H1 (cell line): ENCODE measurements at regions not wholly inside any gene's neighbourhood (a gene's known extent, or its start where the extent isn't known, plus 50 kb on each side); places are given as distances from the start of the nearest gene placed in this dataset.

Experiments used
- CTCF ChIA-PET: fragments of 300-600 bp; sonication (Branson Sonifier 250); formaldehyde crosslinking; loops from one replicate; lab custom pipeline; 2021; ENCODE audit not compliant: partially characterized antibody; lab: Charles Lee
- POLR2A ChIA-PET: fragments of 300-600 bp; sonication (Branson Sonifier 250); formaldehyde crosslinking; loops from one replicate; lab custom pipeline; 2021; ENCODE audit warnings: inconsistent platforms; ENCODE audit not compliant: partially characterized antibody; lab: Charles Lee
- DNase-seq, 2 experiments: peaks; one replicate each; pipeline versions ENCODE4 v3.0.0 to v3.0.0-alpha.2; 2010 to 2022; ENCODE audit warnings: low spot score in 2 of 2, low read depth in 1 of 2, mixed read lengths in 1 of 2
- FAIRE-seq: peaks from 2 replicates; lab custom pipeline; 2011; peaks lifted over from hg19 to GRCh38; lab: Jason Lieb, UNC
- H2AFZ ChIP-seq: 2 replicates; pipeline ENCODE4 v1.8.1; 2012; ENCODE audit warnings: low read length, inconsistent platforms
- H2AK5ac ChIP-seq: 2 replicates; pipeline ENCODE4 v1.6.1; 2013; ENCODE audit warnings: low read depth, low read length
- H2BK120ac ChIP-seq: replicated peaks from 2 replicates; pipeline ENCODE3; 2013; ENCODE audit warnings: low read depth, low read length, inconsistent platforms
- H2BK12ac ChIP-seq: 2 replicates; pipeline ENCODE4 v1.6.1; 2013; ENCODE audit warnings: low read depth, low read length
- H2BK15ac ChIP-seq: 2 replicates; pipeline ENCODE4 v1.6.1; 2013; ENCODE audit warnings: low read length
- H2BK20ac ChIP-seq: 2 replicates; pipeline ENCODE4 v1.6.1; 2013; ENCODE audit warnings: low read length
- H2BK5ac ChIP-seq: 2 replicates; pipeline ENCODE4 v1.6.1; 2013; ENCODE audit warnings: low read depth, low read length
- H3K14ac ChIP-seq: 2 replicates; pipeline ENCODE4 v1.6.1; 2013; ENCODE audit warnings: inconsistent platforms; ENCODE audit not compliant: insufficient read length
- H3K18ac ChIP-seq: 2 replicates; pipeline ENCODE4 v1.6.1; 2013; ENCODE audit warnings: low read length; ENCODE audit errors: extremely low read depth
- H3K23ac ChIP-seq: 2 replicates; pipeline ENCODE4 v1.6.1; 2013; ENCODE audit warnings: inconsistent platforms; ENCODE audit not compliant: insufficient read length
- H3K23me2 ChIP-seq: 2 replicates; pipeline ENCODE4 v1.6.1; 2013; ENCODE audit warnings: low read depth, low read length
- H3K27ac ChIP-seq: 2 replicates; pipeline ENCODE4 v1.6.1; 2011; ENCODE audit warnings: low read depth, low read length, inconsistent platforms
- H3K27me3 ChIP-seq, 4 experiments: replicated peaks in 1 of 4; 1 replicate in 1 of 4; 2 replicates in 3 of 4; pipeline versions ENCODE4 v1.6.1 to v1.8.1; 2011 to 2013; ENCODE audit warnings: low read length in 3 of 4, mild to moderate bottlenecking in 3 of 4, inconsistent platforms in 2 of 4, mixed read lengths in 2 of 4, moderate library complexity in 1 of 4; ENCODE audit not compliant: control insufficient read depth in 3 of 4, insufficient read depth in 3 of 4; ENCODE audit errors: extremely low read depth in 1 of 4
- H3K36me3 ChIP-seq, 4 experiments: 2 replicates each; pipeline versions ENCODE4 v1.6.1 to v1.8.1; 2011 to 2013; ENCODE audit warnings: mild to moderate bottlenecking in 4 of 4, low read length in 3 of 4, moderate library complexity in 2 of 4, control low read depth in 1 of 4, inconsistent platforms in 1 of 4; ENCODE audit not compliant: insufficient read depth in 4 of 4, control insufficient read depth in 2 of 4
- H3K4ac ChIP-seq: replicated peaks from 2 replicates; pipeline ENCODE3; 2013; ENCODE audit warnings: low read length, low read depth, mixed read lengths, inconsistent platforms; ENCODE audit not compliant: insufficient read length
- H3K4me1 ChIP-seq, 4 experiments: replicated peaks in 1 of 4; 1 replicate in 1 of 4; 2 replicates in 3 of 4; pipeline versions ENCODE4 v1.6.1 to v1.8.1; 2011 to 2013; ENCODE audit warnings: low read length in 3 of 4, inconsistent platforms in 2 of 4, mixed read lengths in 1 of 4; ENCODE audit not compliant: insufficient read depth in 4 of 4, control insufficient read depth in 3 of 4
- H3K4me2 ChIP-seq, 2 experiments: 2 replicates each; pipeline versions ENCODE4 v1.6.1 to v1.8.1; 2011 to 2013; ENCODE audit warnings: low read depth in 2 of 2, low read length in 2 of 2, control low read depth in 1 of 2, inconsistent platforms in 1 of 2, mild to moderate bottlenecking in 1 of 2; ENCODE audit not compliant: insufficient read depth in 1 of 2
- H3K4me3 ChIP-seq, 4 experiments: fragments of 200-600, 300-600 bp in 1 of 4; sonication (generic), shearing (Covaris generic), sonication (Bioruptor Twin) in 1 of 4; 2 replicates each; pipeline versions ENCODE4 v1.5.1 to v1.8.1; 2011 to 2016; ENCODE audit warnings: low read length in 4 of 4, low read depth in 3 of 4, control low read depth in 2 of 4, inconsistent platforms in 2 of 4, mild to moderate bottlenecking in 2 of 4, mixed read lengths in 1 of 4, moderate library complexity in 1 of 4; ENCODE audit not compliant: insufficient read depth in 2 of 4; ENCODE audit errors: extremely low read depth in 1 of 4
- H3K56ac ChIP-seq: replicated peaks from 2 replicates; pipeline ENCODE3; 2013; ENCODE audit warnings: low read depth, mild to moderate bottlenecking, mixed read lengths, low read length, inconsistent platforms; ENCODE audit not compliant: insufficient read length
- H3K79me1 ChIP-seq: 2 replicates; pipeline ENCODE4 v1.6.1; 2013; ENCODE audit warnings: low read depth, low read length, control low read depth
- H3K79me2 ChIP-seq, 2 experiments: 2 replicates each; pipeline versions ENCODE4 v1.6.1 to v1.8.1; 2012 to 2013; ENCODE audit warnings: low read length in 2 of 2, mild to moderate bottlenecking in 2 of 2, inconsistent platforms in 1 of 2; ENCODE audit not compliant: insufficient read depth in 2 of 2, control insufficient read depth in 1 of 2
- H3K9ac ChIP-seq, 4 experiments: replicated peaks in 1 of 4; 1 replicate in 1 of 4; 2 replicates in 3 of 4; pipeline versions ENCODE4 v1.6.1 to v1.8.1; 2011 to 2013; ENCODE audit warnings: low read depth in 3 of 4, low read length in 3 of 4, control low read depth in 2 of 4, mild to moderate bottlenecking in 2 of 4, moderate library complexity in 2 of 4, inconsistent platforms in 1 of 4; ENCODE audit errors: extremely low read depth in 1 of 4
- H3K9me3 ChIP-seq, 2 experiments: 2 replicates each; pipeline versions ENCODE4 v1.6.1 to v1.8.1; 2012 to 2013; ENCODE audit warnings: mild to moderate bottlenecking in 2 of 2, moderate library complexity in 2 of 2, control low read depth in 1 of 2, inconsistent platforms in 1 of 2, low read depth in 1 of 2, low read length in 1 of 2, mixed read lengths in 1 of 2; ENCODE audit not compliant: insufficient read depth in 2 of 2
- H4K20me1 ChIP-seq, 2 experiments: replicated peaks in 1 of 2; 2 replicates each; pipeline versions ENCODE3 to v1.8.1; 2011 to 2013; ENCODE audit warnings: inconsistent platforms in 2 of 2, low read length in 2 of 2, mild to moderate bottlenecking in 1 of 2; ENCODE audit not compliant: insufficient read depth in 2 of 2, control insufficient read depth in 1 of 2
- H4K5ac ChIP-seq: 2 replicates; pipeline ENCODE4 v1.6.1; 2013; ENCODE audit warnings: low read length, low read depth, mixed read lengths, inconsistent platforms; ENCODE audit not compliant: insufficient read length
- H4K8ac ChIP-seq: 2 replicates; pipeline ENCODE4 v1.8.0; 2013; ENCODE audit warnings: mild to moderate bottlenecking, moderate library complexity, low read length, inconsistent platforms; ENCODE audit not compliant: insufficient read depth; ENCODE audit errors: extremely low read depth
- H4K91ac ChIP-seq: replicated peaks from 2 replicates; pipeline ENCODE3; 2013; ENCODE audit warnings: low read length, mixed read lengths, inconsistent platforms; ENCODE audit not compliant: insufficient read length
- YY1 ChIP-seq: IDR thresholded peaks from 2 replicates; pipeline ENCODE4 v1.6.1; 2011; ENCODE audit warnings: low read depth, mild to moderate bottlenecking, low read length
- WGBS, 2 experiments: shearing (Covaris generic) in 1 of 2; methylation state at CpG; one replicate each; pipeline versions ENCODE4 v1.1.6 to v1.1.7; 2013 to 2015; ENCODE audit warnings: low lambda C conversion rate in 2 of 2, mixed read lengths in 2 of 2, inconsistent platforms in 1 of 2, low coverage in 1 of 2, missing lambda C conversion rate in 1 of 2; ENCODE audit not compliant: insufficient replicate concordance in 2 of 2, insufficient coverage in 1 of 2, insufficient read length in 1 of 2; ENCODE audit errors: extremely low coverage in 1 of 2, missing lambda C conversion rate in 1 of 2; 5-methylcytosine and 5-hydroxymethylcytosine counted together

DNA sequence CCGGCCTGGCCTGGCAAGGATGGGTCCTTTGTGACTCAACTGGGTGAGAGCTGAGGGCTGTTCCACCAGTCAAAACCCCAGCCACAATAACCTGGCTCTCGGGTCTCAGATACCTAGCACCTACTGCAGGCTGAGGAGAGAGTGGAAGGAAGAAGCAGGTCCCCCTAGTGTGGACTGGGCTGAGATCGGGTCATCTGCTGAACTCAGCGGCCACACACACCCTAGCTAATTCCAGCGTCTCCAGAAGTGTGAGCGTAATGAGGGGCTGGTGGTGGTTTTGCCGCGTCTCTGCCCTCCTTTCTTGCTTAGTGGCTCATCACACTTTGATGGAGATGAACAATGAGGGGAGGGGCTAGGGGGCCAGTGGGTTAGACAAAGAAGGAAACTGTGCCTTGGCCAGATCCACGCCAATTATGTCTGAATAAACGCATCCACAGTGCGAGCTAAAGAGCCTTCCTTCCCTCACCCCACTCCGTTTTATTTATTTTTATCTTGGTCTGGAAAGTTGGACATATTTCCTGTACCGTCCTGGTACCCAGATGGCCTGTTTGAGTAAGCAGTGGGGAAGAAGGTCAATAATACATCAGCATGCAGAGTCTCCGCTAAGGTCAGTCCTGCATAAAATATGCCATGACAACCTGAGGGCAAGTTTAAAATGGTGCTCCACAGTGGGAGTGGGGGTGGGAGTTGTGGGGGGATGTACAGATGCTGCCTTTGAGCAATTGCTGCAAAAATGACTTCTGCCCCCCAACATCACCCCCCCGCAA is 370.0 kb downstream of the WDR72 start:
- ChIA-PET CTCF (no interaction called here), POLR2A (no interaction called here)
- H3K27ac ChIP-seq, result no peak overlapping the region
- no peaks in the 10 kb centered on the region for H3K27me3 ChIP-seq
- no peak overlapping the region for H3K56ac ChIP-seq
- FAIRE-seq (no peak), DNase-seq (no peak)
- H3K14ac ChIP-seq, result no peak overlapping the region
- no peak overlapping the region for H2BK15ac ChIP-seq
- no peak overlapping the region for H3K4me2 ChIP-seq
- H4K8ac ChIP-seq, result no peak overlapping the region
- no peak overlapping the region for H2BK5ac ChIP-seq
- H3K79me2 ChIP-seq, result no peaks in the 10 kb centered on the region
- H3K4ac ChIP-seq, result no peak overlapping the region
- H3K4me1 ChIP-seq, result 0 out of 7 replicates have a peak, but pooled peaks cover 0 to 1% (median 0%) of the 10 kb centered on the region in 4 experiments
- H3K36me3 ChIP-seq, result no peaks in the 10 kb centered on the region
- no peak overlapping the region for H2BK20ac ChIP-seq
- H3K79me1 ChIP-seq, result no peaks in the 10 kb centered on the region
- H2BK12ac ChIP-seq, result no peak overlapping the region
- H2AFZ ChIP-seq, result no peak overlapping the region
- no peak overlapping the region for H4K5ac ChIP-seq
- no peak overlapping the region for H4K91ac ChIP-seq
- H3K4me3 ChIP-seq, result no peak overlapping the region
- H3K18ac ChIP-seq, result no peak overlapping the region
- H2AK5ac ChIP-seq, result no peak overlapping the region
- no peaks in the 10 kb centered on the region for H4K20me1 ChIP-seq
- no peak overlapping the region for H3K9ac ChIP-seq
- WGBS, 2 experiments, result 92% methylated on average over 15 of the region's 15 CpGs; no CpG with 5 or more reads in 1 of the 2 experiments
- H2BK120ac ChIP-seq, result no peak overlapping the region
- H3K9me3 ChIP-seq, result no peaks in the 10 kb centered on the region
- no peaks in the 10 kb centered on the region for H3K23me2 ChIP-seq
- no peak overlapping the region for H3K23ac ChIP-seq
- no peak for TF ChIP-seq YY1
